ENCODE measurements at regions not wholly inside any gene's neighbourhood (a gene's known extent, or its start where the extent isn't known, plus 50 kb on each side); places are given as distances from the start of the nearest gene placed in this dataset.

DNA sequence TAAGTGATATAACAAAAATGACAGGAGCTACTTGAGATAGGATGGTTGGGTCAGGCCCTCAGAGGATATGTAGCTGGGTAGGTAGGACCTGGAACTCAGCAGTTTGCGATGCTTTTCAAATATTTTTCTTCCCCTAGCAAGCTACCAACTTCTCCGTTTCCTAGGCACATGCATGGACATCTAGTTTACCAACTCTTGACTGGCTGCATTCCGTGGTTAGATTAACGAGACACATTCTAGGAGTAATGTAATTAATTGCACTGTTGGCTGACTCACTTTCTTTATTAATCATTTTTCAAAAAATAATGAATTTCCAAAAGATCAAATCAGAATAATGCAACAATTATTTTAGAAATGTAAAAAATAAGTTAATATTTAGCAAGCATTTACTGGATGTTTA, 95.9 kb downstream of the MACIR start:
- in situ Hi-C loops (cut with MboI; ENCODE audit: low sequenced_read_pairs): no loop called here

DNA sequence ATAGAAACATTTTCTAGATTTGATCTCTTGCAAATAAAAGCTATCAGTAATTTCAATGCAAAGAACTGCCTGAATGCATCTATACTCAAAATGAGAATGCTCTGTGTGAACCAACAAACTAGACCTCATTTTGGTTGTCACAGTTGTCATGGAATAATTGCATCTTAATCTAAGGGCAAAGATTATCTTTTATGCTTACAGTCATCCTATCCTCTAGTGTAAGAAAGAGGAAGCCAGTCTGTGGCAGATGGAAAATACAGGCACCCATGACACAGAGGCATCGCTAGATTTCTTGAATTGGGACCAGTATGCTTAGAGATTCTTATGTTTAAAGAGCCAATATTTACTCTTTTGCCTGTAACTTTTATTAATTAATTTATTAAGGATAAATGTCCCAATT, 95.0 kb downstream of the MACIR start:
- in situ Hi-C loops (cut with MboI; ENCODE audit: low sequenced_read_pairs): no loop called here

DNA sequence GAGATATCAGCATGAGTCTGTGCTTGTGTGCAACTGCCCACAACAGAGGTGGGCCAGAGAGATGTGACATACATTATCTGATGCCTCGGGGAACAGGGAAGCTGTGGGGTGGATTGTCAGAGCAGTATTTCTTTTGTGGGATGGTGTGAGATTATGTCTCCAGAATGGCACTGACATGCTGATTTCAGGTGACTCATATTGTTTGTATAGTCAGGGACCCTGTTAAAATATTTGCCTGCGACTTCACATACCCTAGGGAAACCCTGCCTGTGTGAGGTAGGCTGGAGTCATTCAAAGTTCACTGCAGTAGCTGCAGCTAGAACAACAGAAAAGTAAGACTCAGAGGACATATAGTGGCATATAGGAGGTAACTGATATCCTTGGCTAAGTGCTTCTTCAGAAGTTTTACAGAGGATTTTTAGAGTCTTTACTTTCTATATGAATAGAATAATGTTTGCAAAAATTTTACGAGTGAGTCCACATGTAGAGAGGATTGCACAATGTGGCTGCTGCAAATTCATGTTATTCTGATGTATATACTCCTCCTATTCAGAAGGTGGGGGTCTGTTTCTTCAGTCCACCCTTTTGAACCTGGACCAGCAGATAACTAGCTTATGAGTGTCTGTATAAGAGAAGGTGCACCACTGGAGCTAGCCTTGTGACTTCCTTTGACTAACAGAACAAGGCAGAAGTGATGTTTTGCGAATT, 89.3 kb downstream of the MACIR start:
- in situ Hi-C loops (cut with MboI; ENCODE audit: low sequenced_read_pairs): no loop called here

DNA sequence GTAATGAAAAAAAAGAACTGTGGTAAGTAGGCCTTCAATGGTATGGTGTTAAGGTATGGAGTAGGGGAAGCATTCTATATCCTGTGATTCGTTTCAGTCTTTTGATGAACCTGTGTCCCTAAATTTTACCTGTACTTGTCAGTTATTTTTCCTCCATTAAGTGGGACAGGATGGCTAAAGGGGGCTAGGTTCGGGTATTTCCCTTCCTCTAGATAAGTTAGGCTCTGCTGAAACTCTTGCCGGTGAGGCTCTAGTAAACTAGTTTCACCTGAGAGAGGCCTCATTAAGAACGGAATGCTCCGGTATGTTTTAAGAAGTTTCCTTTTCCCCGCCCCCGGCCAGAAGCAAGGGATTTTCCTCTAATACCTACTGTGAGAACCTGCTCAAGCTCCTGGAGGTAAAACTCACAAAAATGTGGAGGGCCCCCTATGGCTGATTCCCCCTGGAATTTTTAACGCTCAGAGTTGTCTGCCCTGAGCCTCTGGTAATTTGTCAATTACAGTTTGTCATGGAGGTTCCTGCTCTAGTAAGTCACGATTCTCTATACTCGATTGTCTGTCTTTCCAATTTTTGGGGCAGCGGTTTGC, 87.7 kb downstream of the MACIR start:
- in situ Hi-C loops (cut with MboI; ENCODE audit: low sequenced_read_pairs): no loop called here

DNA sequence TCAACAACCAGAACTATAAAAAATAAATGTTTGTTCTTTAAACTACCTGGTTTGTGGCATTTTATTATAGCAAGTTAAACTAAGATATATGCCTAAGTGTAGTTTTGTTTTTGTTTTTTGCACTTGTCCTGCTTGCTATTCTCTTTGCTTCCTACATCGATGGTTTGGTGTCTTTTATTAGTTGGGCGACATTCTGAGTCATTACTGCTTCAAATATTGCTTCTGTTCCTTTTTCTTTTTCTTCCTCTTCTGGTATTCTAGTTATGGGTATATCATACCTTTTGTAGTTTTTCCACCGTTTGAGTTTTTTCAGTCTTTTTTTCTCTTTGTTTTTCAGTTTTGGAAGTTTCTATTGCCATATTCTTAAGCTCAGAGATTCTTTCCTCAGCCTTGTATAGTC, 86.9 kb downstream of the MACIR start:
- in situ Hi-C loops (cut with MboI; ENCODE audit: low sequenced_read_pairs): no loop called here

DNA sequence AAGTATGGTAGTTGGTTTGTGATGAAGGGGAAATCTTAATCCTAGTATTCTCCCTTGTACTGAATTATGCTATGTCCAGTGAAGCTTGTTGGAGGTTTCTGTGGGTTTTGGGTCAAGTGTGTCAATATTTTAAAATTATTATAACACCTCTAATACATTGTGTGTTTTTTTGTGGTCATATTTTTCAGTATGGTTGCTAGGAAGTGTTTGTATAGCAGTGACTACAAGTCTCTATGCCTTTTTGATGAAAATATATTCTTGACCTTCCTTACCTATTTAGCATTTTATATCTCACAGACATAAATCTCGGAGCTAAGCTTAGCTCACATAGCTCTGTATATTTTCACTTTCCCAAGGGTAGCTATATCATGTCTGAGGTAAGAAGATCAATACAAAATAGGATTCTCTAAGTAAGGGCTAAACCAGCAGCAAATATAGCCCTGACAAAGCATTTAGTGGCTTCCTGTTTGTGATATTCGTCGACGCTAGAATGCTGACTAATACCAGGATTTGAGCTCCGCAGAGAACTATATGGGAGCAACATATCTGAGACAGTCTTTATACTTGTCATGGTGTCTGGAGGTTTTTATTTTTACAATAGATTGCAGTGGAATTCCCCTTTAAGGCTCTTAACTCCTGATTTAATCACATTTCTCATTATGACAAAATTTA, 82.3 kb downstream of the MACIR start:
- in situ Hi-C loops (cut with MboI; ENCODE audit: low sequenced_read_pairs): no loop called here

DNA sequence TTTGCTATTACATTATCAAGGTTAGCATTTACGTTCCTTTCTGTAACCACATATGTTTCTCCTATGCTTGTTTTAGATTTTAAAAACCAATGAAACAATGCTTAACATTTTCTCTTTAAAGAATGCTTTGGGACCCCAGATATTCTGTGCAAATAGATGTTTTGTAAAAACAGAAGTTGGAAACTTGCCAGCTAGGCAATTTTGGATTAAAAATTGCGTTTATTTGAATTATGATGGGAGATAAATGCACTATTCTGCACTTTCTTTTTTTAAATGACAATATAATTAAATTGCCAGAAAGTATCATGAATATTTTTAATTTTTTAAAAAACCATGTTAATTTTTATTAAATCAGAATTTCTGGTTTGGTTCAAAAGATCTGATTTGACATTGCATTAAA, 81.6 kb downstream of the MACIR start:
- in situ Hi-C loops (cut with MboI; ENCODE audit: low sequenced_read_pairs): no loop called here

DNA sequence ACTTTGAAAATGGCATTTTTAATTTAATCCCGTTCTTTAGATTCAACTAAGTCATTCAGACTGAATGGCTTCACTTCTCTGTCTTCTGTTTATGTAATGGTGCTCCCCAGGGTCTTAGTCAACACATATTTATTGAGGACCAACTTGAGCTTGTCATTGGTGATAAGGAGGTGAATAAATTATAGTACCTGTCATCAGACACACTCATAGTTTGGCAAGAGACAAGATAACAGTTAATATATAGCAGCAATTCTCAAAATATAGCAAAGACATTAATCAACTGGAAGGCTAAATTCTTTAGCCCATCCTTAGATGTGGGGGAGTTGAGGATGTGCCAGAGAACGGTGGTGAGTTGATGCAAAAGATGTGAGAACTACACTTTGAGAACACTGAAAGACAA, 78.4 kb downstream of the MACIR start:
- in situ Hi-C loops (cut with MboI; ENCODE audit: low sequenced_read_pairs): no loop called here

DNA sequence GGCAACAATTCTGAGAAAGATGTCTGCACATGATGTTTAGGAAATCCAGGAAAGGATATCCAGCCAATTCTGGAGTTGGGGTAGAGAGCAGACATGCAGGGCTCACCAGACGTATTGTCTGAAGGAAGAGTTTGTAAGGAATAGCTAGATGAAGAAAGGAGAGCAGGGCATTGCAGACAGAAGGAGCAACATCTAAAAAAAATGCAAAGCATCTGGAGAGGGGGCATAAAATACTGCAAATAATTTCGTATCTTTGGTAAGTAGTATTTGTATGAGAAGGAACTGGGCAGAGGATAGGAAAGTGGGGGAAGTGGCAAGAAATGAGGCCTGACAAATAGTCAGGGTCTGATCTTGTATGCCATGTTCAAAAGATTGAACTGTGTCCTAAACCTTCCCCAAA, 74.8 kb downstream of the MACIR start:
- in situ Hi-C loops (cut with MboI; ENCODE audit: low sequenced_read_pairs): no loop called here

DNA sequence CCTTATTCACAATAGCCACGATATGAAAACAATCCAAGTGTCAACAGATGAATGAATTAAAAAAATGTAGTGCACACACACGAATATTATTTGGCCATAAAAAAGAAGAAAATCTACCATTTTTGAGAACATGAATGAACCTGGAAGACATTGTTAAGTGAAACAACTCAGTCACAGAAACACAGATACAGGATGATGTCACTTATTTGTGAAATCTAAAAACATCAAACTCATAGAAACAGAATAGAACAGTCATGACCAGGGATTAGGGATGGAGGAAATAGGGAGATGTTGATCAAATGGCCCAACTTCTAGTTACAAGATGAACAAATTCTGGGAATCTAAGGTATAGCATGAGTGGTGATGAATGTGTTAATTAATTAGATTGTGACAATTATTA, 72.3 kb downstream of the MACIR start:
- in situ Hi-C loops (cut with MboI; ENCODE audit: low sequenced_read_pairs): no loop called here
